NCI-H1092 (cell line): ENCODE measurements at regions not wholly inside any gene's neighbourhood (a gene's known extent, or its start where the extent isn't known, plus 50 kb on each side); places are given as distances from the start of the nearest gene placed in this dataset.
"Not testable (repeated sequence)": the region's sequence is repeated elsewhere in the genome, so short reads cannot be mapped to it uniquely, and the experiment has no call there.

Experiments
- DNase-seq: peaks from one replicate; lab custom pipeline; 2025; lab: John Stamatoyannopoulos, UW

GRCh38 chr3:139201446-139202225, 142.2 kb upstream of the MRPS22 start:
- DNase-seq = no peak

DNA sequence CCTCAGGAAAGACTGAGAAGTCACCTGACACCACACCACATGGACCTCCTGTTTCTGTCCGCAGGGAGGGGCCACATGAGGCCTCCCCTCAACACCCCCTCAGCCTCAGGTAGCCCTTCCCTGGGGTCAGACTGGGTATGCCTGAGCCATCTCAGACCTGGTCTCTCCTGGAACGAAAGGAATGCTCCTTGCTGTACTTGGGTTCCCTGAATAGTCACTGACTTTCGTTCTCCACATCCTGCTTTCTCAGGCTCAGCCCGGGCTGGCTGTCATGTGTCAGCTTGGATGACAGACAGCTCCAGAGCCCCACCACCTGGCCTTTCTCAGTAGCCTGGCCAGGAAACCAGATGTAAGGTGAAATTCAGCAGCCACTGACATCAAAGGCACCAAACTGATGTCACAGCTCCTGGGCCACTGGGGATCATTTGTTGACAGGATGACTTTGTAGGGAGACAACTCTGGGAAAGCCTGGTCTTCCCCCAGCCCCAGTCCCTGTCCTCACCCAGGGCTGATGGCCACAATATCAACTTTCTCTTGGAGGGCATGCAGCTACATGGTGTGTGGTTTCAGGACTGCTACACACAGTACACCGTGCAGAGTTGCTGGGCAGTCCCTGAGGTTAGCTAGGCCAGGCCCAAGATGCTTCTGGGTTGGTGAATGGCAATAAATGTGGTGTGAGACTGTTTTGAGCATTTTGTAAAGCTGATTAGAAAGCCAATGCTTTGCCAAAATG, 141.4 kb upstream of the MRPS22 start:
- no peak for DNase-seq

DNA sequence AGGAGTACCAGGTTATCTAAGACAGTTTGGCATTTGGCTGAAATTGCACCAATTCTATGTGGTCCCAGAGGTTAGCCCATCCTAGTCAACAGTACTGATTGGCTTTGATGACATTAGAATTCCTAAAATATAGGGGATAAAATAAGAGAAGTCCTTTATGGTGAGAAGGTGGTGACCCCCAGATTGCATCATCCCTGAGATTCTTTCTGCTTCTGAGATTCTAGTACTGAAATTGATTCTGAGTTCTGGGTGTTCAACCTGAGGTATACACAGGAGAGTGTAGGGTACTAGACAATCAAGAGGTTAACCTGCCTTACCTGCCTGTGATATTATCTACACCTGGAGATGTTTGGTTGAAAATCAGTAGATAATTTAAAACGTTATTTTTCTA, 140.9 kb upstream of the MRPS22 start:
- DNase-seq = no peak

DNA sequence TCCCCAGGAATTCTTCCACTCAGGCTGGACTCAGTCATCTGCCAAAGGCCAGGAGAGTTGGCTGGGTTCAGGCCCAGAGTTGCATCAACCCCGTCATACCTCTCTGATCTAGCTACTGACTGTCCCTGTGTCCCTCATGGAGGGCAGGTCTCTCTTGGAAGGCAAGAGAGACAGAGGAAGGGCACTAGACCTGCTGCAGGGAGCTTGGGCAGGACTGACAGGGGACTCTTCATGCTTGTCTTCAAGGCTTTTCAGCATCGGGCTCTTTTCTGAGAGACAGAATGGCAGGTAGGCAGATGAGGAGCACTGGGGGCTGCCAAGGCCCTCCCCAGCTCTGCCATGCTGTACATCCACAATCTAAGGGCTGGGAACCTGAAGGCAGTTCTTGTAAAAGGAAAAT, 140.1 kb upstream of the MRPS22 start:
- DNase-seq = no peak

GRCh38 chr3:139204728-139205127, 139.1 kb upstream of the MRPS22 start:
- DNase-seq = no peak

DNA sequence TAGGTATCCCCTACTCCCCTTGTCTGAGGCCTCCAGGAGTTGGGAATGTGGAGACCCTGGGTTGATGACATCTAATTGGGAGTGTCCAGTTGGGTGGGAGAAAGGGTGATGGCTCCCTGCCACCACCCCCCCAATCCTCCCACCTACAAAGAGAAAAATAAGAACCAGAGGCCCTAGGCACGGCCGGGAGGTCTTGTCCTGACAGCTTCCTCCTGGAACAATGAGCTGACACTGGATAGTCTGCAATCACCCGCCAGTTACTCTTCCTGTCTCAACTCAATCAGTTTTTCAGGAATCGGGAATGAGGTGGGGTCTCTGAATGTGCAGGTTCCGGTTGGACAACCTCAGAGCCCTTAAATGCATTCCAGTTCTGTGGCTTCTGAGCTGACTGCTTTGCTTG, 129.9 kb upstream of the MRPS22 start:
- DNase-seq = no peak

DNA sequence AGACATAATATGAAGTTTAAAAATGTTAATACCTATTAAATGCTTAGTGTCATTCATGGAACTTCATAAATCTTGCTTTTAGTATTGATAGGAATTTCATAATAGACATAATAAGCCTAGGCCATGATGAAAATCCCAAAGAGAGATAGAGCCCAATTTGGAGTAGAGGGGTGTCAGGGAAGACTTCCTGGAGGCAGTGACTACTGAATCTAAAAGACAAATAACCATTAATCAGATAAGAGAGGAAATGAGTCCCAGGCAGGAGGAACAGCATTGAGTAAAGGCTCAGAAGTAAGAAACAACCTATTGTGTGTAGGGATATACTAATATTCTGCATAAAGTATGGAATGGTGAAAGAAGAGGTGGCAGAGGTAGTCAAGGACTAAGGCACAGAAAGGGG, 126.9 kb upstream of the MRPS22 start:
- DNase-seq = no peak

DNA sequence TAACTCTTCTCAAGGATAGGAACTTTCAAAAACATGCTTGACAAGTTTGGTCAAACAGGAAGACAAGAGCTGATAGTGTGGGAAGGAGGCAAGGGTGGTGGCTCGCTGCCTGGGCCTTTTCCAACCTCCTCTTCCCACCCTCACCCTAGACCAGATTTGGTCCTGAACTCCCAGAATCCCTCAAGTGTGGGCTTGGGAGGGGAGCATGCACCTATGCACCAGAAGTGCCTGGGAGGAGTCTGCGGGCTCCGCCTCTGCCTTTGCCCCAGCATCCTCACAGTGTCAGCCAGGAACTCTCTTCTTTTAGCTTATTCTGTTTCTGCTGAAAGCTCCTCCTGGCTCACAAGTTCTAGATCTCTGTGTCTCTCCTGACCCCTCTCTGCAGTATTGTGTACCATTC, 126.2 kb upstream of the MRPS22 start:
- DNase-seq = no peak

DNA sequence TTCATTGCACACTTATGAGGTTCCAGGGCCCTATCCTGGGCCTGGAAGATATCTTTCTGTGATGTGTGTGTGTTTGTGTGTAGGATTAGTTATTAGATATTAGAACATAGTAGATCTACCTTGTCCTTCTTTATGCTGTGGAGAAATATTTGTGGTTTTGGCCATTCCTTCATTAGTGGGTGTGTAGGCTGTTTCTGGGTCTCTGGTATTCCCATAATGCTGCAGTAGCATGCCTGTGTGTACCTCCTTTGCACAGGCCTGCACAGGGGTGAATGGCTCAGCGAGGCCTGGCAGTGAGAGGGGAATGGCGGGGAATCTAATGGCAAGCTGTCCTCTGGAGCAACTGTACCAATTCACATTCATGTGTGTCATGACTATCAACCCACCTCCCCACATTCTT, 125.8 kb upstream of the MRPS22 start:
- no peak for DNase-seq

GRCh38 chr3:139219463-139219862, 124.4 kb upstream of the MRPS22 start:
- DNase-seq = no peak

- DNase-seq = no peak
Measured at GRCh38 chr3:139222100-139222657, 121.6 kb upstream of the MRPS22 start.

- no peak for DNase-seq
Measured at GRCh38 chr3:139225548-139225947, 118.3 kb upstream of the MRPS22 start.

DNA sequence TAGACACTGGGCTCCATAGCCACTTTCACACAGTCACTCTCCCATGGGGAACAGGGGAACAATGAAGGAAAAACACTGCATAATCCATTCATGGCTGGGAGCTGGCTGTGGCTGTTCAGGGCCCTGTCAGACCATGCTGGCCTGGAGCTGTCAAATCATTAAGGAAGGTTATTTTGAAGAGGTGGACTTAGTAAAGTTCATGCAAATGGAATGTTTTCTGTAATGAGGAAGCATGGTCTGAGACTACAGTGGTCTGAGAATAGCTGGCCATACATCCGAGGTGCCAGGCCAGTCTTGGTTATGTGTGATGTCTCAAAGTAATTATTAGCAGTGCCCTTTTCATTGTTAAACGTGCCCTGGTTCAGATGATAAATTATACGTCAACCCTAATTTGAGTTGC, 117.1 kb upstream of the MRPS22 start:
- DNase-seq = no peak

- no peak for DNase-seq
Measured at GRCh38 chr3:139227165-139227564, 116.7 kb upstream of the MRPS22 start.

DNA sequence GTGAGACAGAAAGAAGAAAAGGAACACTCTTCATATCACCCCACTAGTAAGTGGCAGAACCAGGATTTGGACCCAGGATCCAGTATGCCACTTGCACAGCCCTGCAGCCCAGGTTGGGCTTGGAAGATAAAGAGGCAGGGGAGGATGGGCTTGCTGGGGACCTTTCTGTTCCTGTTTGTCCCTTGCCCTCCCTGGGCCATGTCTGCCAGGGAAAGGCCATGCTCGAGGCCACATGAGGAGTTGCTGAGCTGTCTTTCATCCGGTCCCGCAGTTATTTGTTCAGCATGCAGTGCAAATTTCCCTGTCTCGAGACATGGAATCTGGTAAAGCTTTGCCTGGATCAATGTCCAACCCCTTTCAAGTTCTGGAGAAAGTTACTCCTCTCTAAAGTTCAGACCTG, 116.0 kb upstream of the MRPS22 start:
- DNase-seq = no peak

- DNase-seq = no peak
Measured at GRCh38 chr3:139230391-139230790, 113.4 kb upstream of the MRPS22 start.

DNA sequence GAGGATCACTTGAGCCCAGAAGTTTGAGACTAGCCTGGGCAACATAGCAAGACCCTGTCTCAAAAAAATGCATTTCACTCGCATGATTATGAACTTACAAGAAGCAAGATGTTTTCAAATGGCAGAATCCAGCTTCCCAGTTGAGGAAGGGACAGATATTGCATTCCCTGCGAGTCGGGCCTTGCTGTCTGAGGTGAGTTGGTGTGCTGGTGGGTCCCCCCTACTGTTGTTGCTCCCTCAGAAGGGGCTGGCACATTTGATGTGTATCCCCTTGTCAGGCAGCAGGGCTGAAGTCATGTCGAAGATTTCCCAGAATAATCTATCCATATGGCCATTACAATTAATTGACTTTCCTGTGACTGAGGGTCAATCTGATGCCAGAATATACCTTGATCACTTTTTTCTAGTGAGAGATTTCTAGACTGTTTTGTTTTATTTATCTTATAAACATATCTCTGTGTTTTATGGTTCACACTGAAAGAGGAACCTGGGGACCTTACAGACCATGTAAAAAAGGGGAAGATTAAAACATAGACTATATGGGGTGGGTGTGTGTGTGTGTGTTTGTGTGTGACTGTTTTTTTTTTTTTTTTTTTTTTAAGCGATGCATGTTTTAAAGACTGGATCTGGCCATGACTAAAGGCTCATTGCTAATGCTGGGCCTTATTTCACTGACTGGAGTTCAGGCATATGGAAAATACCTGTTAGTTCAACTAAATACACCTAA, 112.1 kb upstream of the MRPS22 start:
- DNase-seq = no peak

DNA sequence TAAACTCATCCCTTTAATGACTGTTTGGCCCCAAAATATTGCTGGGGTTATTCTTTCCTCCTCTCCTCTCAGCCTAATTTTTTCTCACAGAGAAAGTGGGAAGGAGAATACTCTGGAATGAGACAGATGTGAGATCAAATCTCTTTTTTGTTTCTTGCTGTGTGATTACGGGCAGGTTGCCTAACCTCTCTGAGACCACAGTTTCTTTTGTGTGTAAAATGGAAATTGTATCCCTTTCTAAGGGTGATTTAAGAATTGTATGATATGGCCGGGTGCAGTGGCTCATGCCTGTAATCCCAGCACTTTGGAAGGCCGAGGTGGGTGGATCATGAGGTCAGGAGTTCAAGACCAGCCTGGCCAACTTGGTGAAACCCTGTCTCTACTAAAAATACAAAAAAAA, 111.5 kb upstream of the MRPS22 start:
- not testable (repeated sequence) for DNase-seq

DNA sequence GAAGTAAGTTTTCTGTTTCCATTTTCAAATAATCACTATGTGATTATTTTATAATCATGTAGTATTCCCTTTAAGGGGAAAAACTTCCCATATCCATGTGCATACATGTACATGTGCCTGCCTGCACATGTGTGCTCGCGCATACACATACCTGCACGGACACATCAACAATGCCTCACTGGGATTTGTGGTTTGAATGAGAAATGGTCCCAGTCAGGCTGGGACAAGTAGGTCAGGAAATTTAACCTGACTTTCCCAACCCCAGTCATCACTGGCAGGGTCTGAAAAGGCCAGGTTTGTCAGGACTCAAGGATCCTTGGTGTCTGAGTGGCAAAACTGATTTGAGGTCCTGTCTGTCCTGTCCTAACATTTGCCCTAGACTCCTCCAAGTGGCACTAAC, 109.3 kb upstream of the MRPS22 start:
- no peak for DNase-seq

- no peak for DNase-seq
Measured at GRCh38 chr3:139235192-139235591, 108.6 kb upstream of the MRPS22 start.

DNA sequence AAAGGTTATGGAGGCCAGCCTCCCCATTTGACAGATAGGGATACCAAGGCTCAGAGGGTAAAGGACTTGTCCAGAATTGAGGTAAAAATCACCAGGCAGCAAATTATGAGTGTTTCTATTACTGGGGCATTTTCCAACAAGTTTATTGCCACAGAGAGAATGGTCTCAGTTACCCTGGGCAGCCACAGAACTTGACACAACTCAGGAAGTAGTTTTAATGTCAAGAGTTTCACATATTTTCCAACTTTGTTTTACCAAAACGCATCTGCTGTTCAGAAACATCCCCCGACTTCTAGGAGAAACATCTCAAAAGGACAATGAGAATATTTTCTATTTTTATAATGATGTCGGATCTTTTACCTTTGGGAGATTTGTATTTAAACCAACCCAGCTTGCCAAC, 107.5 kb upstream of the MRPS22 start:
- DNase-seq = no peak

GRCh38 chr3:139238281-139239030, 105.4 kb upstream of the MRPS22 start:
- DNase-seq = no peak
